Adrenal gland (tissue), 9 donors: ENCODE measurements at regions not wholly inside any gene's neighbourhood (a gene's known extent, or its start where the extent isn't known, plus 50 kb on each side); places are given as distances from the start of the nearest gene placed in this dataset.

Source experiments
- DNase-seq, 7 donors: peaks; one replicate each; pipeline ENCODE4 v3.0.0-alpha.2; 2019 to 2020
- H3K27ac ChIP-seq, 5 donors: fragments of 200-600 bp; sonication (generic) in 4 of 5; 1 replicate in 3 of 5; 2 replicates in 2 of 5; pipeline versions ENCODE4 v1.5.1 to v1.8.0; 2016 to 2020; ENCODE audit warnings: mild to moderate bottlenecking in 1 of 5
- H3K27me3 ChIP-seq: fragments of 200-600 bp; 2 replicates; pipeline ENCODE4 v1.8.0; 2021
- H3K36me3 ChIP-seq, 2 donors: fragments of 200-600 bp; replicated peaks in 1 of 2; 1 replicate in 1 of 2; 2 replicates in 1 of 2; pipeline versions ENCODE4 v1.5.1 to v1.8.0; 2018 to 2022
- H3K4me1 ChIP-seq, 2 donors: fragments of 200-600 bp; replicated peaks in 1 of 2; 1 replicate in 1 of 2; 2 replicates in 1 of 2; pipeline versions ENCODE4 v1.5.1 to v1.8.0; 2018 to 2021
- H3K4me3 ChIP-seq, 4 donors: fragments of 200-600 bp; sonication (generic) in 3 of 4; one replicate each; pipeline ENCODE4 v1.5.1; 2016 to 2018
- H3K9me3 ChIP-seq, 3 donors: fragments of 200-600 bp; sonication (generic) in 1 of 3; replicated peaks in 1 of 3; 1 replicate in 2 of 3; 2 replicates in 1 of 3; pipeline versions ENCODE4 v1.5.1 to v1.8.0; 2016 to 2021
- CTCF ChIP-seq, 6 experiments: fragments of 450-650 bp in 4 of 6; fragments of 200-600 bp in 2 of 6; sonication (generic) in 1 of 6; IDR thresholded peaks; 1 replicate in 5 of 6; 2 replicates in 1 of 6; pipeline versions ENCODE4 v1.5.1 to v1.8.0; 2016 to 2021; ENCODE audit warnings: antibody characterized with exemption in 6 of 6, mild to moderate bottlenecking in 2 of 6, moderate library complexity in 1 of 6
- POLR2A ChIP-seq, 2 donors: fragments of 450-650 bp; IDR thresholded peaks; one replicate each; pipeline ENCODE4 v1.6.1; 2017; ENCODE audit warnings: antibody characterized with exemption in 2 of 2, mild to moderate bottlenecking in 2 of 2, moderate library complexity in 1 of 2
- WGBS, 4 donors: extraction: QIAGEN DNeasy Blood & Tissue Kit in 2 of 4; methylation state at CpG; one replicate each; pipeline versions ENCODE4 v1.1.5 to v1.1.7; 2013 to 2017; 5-methylcytosine and 5-hydroxymethylcytosine counted together
- intact Hi-C, 2 donors: fragments of 100-400 bp; cut with DNase I; formaldehyde crosslinking; loops; one replicate each; pipeline versions ENCODE4 v1.14.1 to v1.15.0; 2022 to 2023
- donor health status: healthy with polysubstance abuse.
- donor health status: Bipolar disorder and iron deficiency.
- donor health status: DM: yes; HTN: yes; CAD: no.
- donor health status: DM: no; HTN: no; CAD: no.
- donor health status: DM: no; HTN: no; CAD: no.

GRCh38 chrX:42975906-42976305 lies 197.9 kb upstream of the PPP1R2C start:
- 83 to 100% (median 90%) methylated on average over 1 to 2 of the region's 2 CpGs for WGBS, 4 donors
- TF ChIP-seq POLR2A (IDR thresholded peaks at IDR 0.05), result no peak
- no peak for TF ChIP-seq CTCF (IDR thresholded peaks at IDR 0.05)
- Histone ChIP-seq H3K27me3 (no peaks in the 10 kb centered on the region), H3K9me3 (no peaks in the 10 kb centered on the region), H3K27ac (no peak overlapping the region), H3K36me3 (no peaks in the 10 kb centered on the region), H3K4me3 (no peak overlapping the region), H3K4me1 (no peaks in the 10 kb centered on the region)
- no peak for DNase-seq
- intact Hi-C loops, result no loop called here

DNA sequence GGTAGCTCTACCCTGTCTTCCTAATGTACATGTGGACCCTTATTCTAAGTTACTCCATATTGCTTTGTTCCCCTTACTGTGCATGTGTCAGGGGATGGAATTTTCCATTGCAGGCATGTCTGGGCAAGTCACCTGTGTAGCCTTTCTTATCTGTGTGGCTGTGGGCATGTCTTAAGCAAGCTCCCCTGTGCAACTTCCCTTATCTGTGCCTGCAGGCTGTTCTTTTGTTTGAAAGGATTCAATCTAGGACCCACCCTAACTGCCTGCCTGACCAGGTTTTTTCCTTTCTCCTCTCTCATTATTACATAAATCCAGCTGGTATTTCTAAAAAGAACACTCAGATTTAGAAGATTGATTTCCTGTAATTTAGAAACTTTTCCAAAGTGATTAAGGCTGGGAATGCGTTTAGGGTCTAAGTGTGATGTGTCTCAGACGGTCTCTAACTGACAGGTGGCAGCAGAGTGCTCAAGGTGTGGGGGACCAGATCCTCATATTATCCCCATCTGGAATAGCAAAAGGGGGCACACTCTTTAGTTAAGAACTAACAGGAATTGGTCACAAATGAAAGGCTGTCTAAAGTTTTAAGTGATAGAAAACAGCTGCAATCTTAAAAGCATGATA lies 198.9 kb upstream of the PPP1R2C start:
- no peak for TF ChIP-seq CTCF (IDR thresholded peaks at IDR 0.05)
- no peak for TF ChIP-seq POLR2A (IDR thresholded peaks at IDR 0.05)
- intact Hi-C loops, result no loop called here
- WGBS, 4 donors, result 47 to 57% (median 51%) methylated on average over 2 of the region's 2 CpGs

GRCh38 chrX:42978655-42979379 lies 200.9 kb upstream of the PPP1R2C start:
- Histone ChIP-seq H3K9me3 (no peaks in the 10 kb centered on the region), H3K4me3 (no peak overlapping the region), H3K27ac (no peak overlapping the region), H3K36me3 (no peaks in the 10 kb centered on the region), H3K4me1 (no peaks in the 10 kb centered on the region), H3K27me3 (no peaks in the 10 kb centered on the region)
- WGBS, 4 donors, result 75 to 88% (median 78%) methylated on average over 3 of the region's 3 CpGs
- no peak for DNase-seq
- no peak for TF ChIP-seq CTCF (IDR thresholded peaks at IDR 0.05)
- no peak for TF ChIP-seq POLR2A (IDR thresholded peaks at IDR 0.05)
- intact Hi-C loops, result no loop called here

More for the DNA sequence above, 198.9 kb upstream of the PPP1R2C start:
- Histone ChIP-seq H3K4me3 (no peak overlapping the region), H3K9me3 (no peaks in the 10 kb centered on the region), H3K27me3 (no peaks in the 10 kb centered on the region), H3K36me3 (no peaks in the 10 kb centered on the region), H3K4me1 (no peaks in the 10 kb centered on the region), H3K27ac (no peak overlapping the region)
- no peak for DNase-seq

- intact Hi-C loops, result no loop called here
- peaks cover 7% of the 10 kb centered on the region for H3K27me3 ChIP-seq
- H3K4me3 ChIP-seq, result no peak overlapping the region
- no peak for DNase-seq
- H3K9me3 ChIP-seq, result no peaks in the 10 kb centered on the region
- 30 to 53% (median 49%) methylated on average over 1 of the region's 1 CpG for WGBS, 4 donors
- H3K4me1 ChIP-seq, result no peaks in the 10 kb centered on the region
- TF ChIP-seq CTCF (IDR thresholded peaks at IDR 0.05) (no peak), POLR2A (IDR thresholded peaks at IDR 0.05) (no peak)
- H3K27ac ChIP-seq, result no peak overlapping the region
- no peaks in the 10 kb centered on the region for H3K36me3 ChIP-seq
Measured at GRCh38 chrX:42988700-42989099, 210.7 kb upstream of the PPP1R2C start.
